ENCODE measurements at regions not wholly inside any gene's neighbourhood (a gene's known extent, or its start where the extent isn't known, plus 50 kb on each side); places are given as distances from the start of the nearest gene placed in this dataset.

GRCh38 chr11:24421766-24422165 lies 75.1 kb upstream of the LUZP2 start:
- in situ Hi-C loops (cut with MboI; ENCODE audit: low sequenced_read_pairs in 4 of 4) (no loop called here), intact Hi-C loops (cut with DNase I; ENCODE audit: low total_unique reads) (no loop called here)
- no peaks in the 10 kb centered on the region for H3K36me3 ChIP-seq
- ATAC-seq: no peak
- TF ChIP-seq, protein P1, sequence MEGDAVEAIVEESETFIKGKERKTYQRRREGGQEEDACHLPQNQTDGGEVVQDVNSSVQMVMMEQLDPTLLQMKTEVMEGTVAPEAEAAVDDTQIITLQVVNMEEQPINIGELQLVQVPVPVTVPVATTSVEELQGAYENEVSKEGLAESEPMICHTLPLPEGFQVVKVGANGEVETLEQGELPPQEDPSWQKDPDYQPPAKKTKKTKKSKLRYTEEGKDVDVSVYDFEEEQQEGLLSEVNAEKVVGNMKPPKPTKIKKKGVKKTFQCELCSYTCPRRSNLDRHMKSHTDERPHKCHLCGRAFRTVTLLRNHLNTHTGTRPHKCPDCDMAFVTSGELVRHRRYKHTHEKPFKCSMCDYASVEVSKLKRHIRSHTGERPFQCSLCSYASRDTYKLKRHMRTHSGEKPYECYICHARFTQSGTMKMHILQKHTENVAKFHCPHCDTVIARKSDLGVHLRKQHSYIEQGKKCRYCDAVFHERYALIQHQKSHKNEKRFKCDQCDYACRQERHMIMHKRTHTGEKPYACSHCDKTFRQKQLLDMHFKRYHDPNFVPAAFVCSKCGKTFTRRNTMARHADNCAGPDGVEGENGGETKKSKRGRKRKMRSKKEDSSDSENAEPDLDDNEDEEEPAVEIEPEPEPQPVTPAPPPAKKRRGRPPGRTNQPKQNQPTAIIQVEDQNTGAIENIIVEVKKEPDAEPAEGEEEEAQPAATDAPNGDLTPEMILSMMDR (IDR thresholded peaks at IDR 0.05 in 4 of 5, conservative IDR thresholded peaks at IDR 0.05 in 1 of 5): no peak
- no peak overlapping the region for H3K27ac ChIP-seq
- no peak overlapping the region for H3K4me3 ChIP-seq
- H3K9me3 ChIP-seq: no peaks in the 10 kb centered on the region
- no peak for DNase-seq
- H3K4me1 ChIP-seq: no peaks in the 10 kb centered on the region
- H3K27me3 ChIP-seq: no peaks in the 10 kb centered on the region

GRCh38 chr11:24422376-24422775 lies 74.5 kb upstream of the LUZP2 start:
- Histone ChIP-seq H3K4me3 (no peak overlapping the region), H3K27me3 (no peaks in the 10 kb centered on the region), H3K4me1 (no peaks in the 10 kb centered on the region), H3K36me3 (no peaks in the 10 kb centered on the region), H3K27ac (no peak overlapping the region), H3K9me3 (no peaks in the 10 kb centered on the region)
- in situ Hi-C loops (cut with MboI; ENCODE audit: low sequenced_read_pairs in 4 of 4) (no loop called here), intact Hi-C loops (cut with DNase I; ENCODE audit: low total_unique reads) (no loop called here)
- no peak for ATAC-seq
- TF ChIP-seq, protein P1 (IDR thresholded peaks at IDR 0.05 in 4 of 5, conservative IDR thresholded peaks at IDR 0.05 in 1 of 5): no peak
- TF ChIP-seq POLR2A (IDR thresholded peaks at IDR 0.05): no peak
- no peak for DNase-seq

GRCh38 chr11:24437123-24437522 lies 59.7 kb upstream of the LUZP2 start:
- H3K9me3 ChIP-seq: no peaks in the 10 kb centered on the region
- H3K27me3 ChIP-seq: no peaks in the 10 kb centered on the region
- no peaks in the 10 kb centered on the region for H3K36me3 ChIP-seq
- DNase-seq (no peak), ATAC-seq (no peak)
- intact Hi-C loops (cut with DNase I; ENCODE audit: low total_unique reads): no loop called here
- H3K27ac ChIP-seq: no peak overlapping the region
- H3K4me1 ChIP-seq: no peaks in the 10 kb centered on the region
- no peak overlapping the region for H3K4me3 ChIP-seq
- TF ChIP-seq POLR2A (IDR thresholded peaks at IDR 0.05): no peak
- TF ChIP-seq, protein P1 (IDR thresholded peaks at IDR 0.05 in 4 of 5, conservative IDR thresholded peaks at IDR 0.05 in 1 of 5): no peak
- in situ Hi-C loops (cut with MboI; ENCODE audit: low sequenced_read_pairs in 4 of 4): no loop called here

Small RNAs in the stretch of these regions (microRNA-seq; reads per million reads assigned to microRNA genes)
- 0 reads per million in 2 donors for gene MIR8054 (ENCODE audit: borderline replicate concordance in 2 of 2)
